HCT116 (cell line): ENCODE measurements at regions not wholly inside any gene's neighbourhood (a gene's known extent, or its start where the extent isn't known, plus 50 kb on each side); places are given as distances from the start of the nearest gene placed in this dataset.

Experiments used
- CTCF ChIP-seq, 3 experiments: fragments of 200-600 bp in 1 of 3; sonication (generic) in 1 of 3; IDR thresholded peaks in 2 of 3; conservative IDR thresholded peaks in 1 of 3; 2 replicates each; pipeline ENCODE4 v1.5.1; 2012 to 2017; ENCODE audit warnings: low read depth in 2 of 3, low read length in 2 of 3, antibody characterized with exemption in 1 of 3, borderline replicate concordance in 1 of 3, control low read depth in 1 of 3, mild to moderate bottlenecking in 1 of 3, mixed read lengths in 1 of 3, mixed run types in 1 of 3, moderate library complexity in 1 of 3; ENCODE audit not compliant: insufficient read depth in 1 of 3
- POLR2AphosphoS5 ChIP-seq: IDR thresholded peaks from 2 replicates; pipeline ENCODE4 v1.6.1; 2011; ENCODE audit warnings: mild to moderate bottlenecking, low read depth, low read length, moderate library complexity
- ZNF274 ChIP-seq: fragments of 200-500 bp; sonication (Bioruptor generic); IDR thresholded peaks from 2 replicates; pipeline ENCODE4 v1.6.1; 2014; ENCODE audit warnings: mild to moderate bottlenecking, low read depth, low read length, inconsistent platforms

GRCh38 chr18:47635416-47635815 is 295.0 kb downstream of the SMAD2 start:
- TF ChIP-seq CTCF (IDR thresholded peaks at IDR 0.05 in 2 of 3, conservative IDR thresholded peaks at IDR 0.05 in 1 of 3; ENCODE audit: borderline replicate concordance in 1 of 3, insufficient read depth in 1 of 3, low read depth in 2 of 3, low read length in 2 of 3) (no peak), POLR2AphosphoS5 (no peak), ZNF274 (no peak)
